H1 (cell line): ENCODE measurements at regions not wholly inside any gene's neighbourhood (a gene's known extent, or its start where the extent isn't known, plus 50 kb on each side); places are given as distances from the start of the nearest gene placed in this dataset.

Source experiments
- CTCF ChIA-PET: fragments of 300-600 bp; sonication (Branson Sonifier 250); formaldehyde crosslinking; loops from one replicate; lab custom pipeline; 2021; ENCODE audit not compliant: partially characterized antibody; lab: Charles Lee
- POLR2A ChIA-PET: fragments of 300-600 bp; sonication (Branson Sonifier 250); formaldehyde crosslinking; loops from one replicate; lab custom pipeline; 2021; ENCODE audit warnings: inconsistent platforms; ENCODE audit not compliant: partially characterized antibody; lab: Charles Lee
- DNase-seq, 2 experiments: peaks; one replicate each; pipeline versions ENCODE4 v3.0.0 to v3.0.0-alpha.2; 2010 to 2022; ENCODE audit warnings: low spot score in 2 of 2, low read depth in 1 of 2, mixed read lengths in 1 of 2
- FAIRE-seq: peaks from 2 replicates; lab custom pipeline; 2011; peaks lifted over from hg19 to GRCh38; lab: Jason Lieb, UNC
- H2AFZ ChIP-seq: 2 replicates; pipeline ENCODE4 v1.8.1; 2012; ENCODE audit warnings: low read length, inconsistent platforms
- H2AK5ac ChIP-seq: 2 replicates; pipeline ENCODE4 v1.6.1; 2013; ENCODE audit warnings: low read depth, low read length
- H2BK120ac ChIP-seq: replicated peaks from 2 replicates; pipeline ENCODE3; 2013; ENCODE audit warnings: low read depth, low read length, inconsistent platforms
- H2BK12ac ChIP-seq: 2 replicates; pipeline ENCODE4 v1.6.1; 2013; ENCODE audit warnings: low read depth, low read length
- H2BK15ac ChIP-seq: 2 replicates; pipeline ENCODE4 v1.6.1; 2013; ENCODE audit warnings: low read length
- H2BK20ac ChIP-seq: 2 replicates; pipeline ENCODE4 v1.6.1; 2013; ENCODE audit warnings: low read length
- H2BK5ac ChIP-seq: 2 replicates; pipeline ENCODE4 v1.6.1; 2013; ENCODE audit warnings: low read depth, low read length
- H3K14ac ChIP-seq: 2 replicates; pipeline ENCODE4 v1.6.1; 2013; ENCODE audit warnings: inconsistent platforms; ENCODE audit not compliant: insufficient read length
- H3K18ac ChIP-seq: 2 replicates; pipeline ENCODE4 v1.6.1; 2013; ENCODE audit warnings: low read length; ENCODE audit errors: extremely low read depth
- H3K23ac ChIP-seq: 2 replicates; pipeline ENCODE4 v1.6.1; 2013; ENCODE audit warnings: inconsistent platforms; ENCODE audit not compliant: insufficient read length
- H3K23me2 ChIP-seq: 2 replicates; pipeline ENCODE4 v1.6.1; 2013; ENCODE audit warnings: low read depth, low read length
- H3K27ac ChIP-seq: 2 replicates; pipeline ENCODE4 v1.6.1; 2011; ENCODE audit warnings: low read depth, low read length, inconsistent platforms
- H3K27me3 ChIP-seq, 4 experiments: replicated peaks in 1 of 4; 1 replicate in 1 of 4; 2 replicates in 3 of 4; pipeline versions ENCODE4 v1.6.1 to v1.8.1; 2011 to 2013; ENCODE audit warnings: low read length in 3 of 4, mild to moderate bottlenecking in 3 of 4, inconsistent platforms in 2 of 4, mixed read lengths in 2 of 4, moderate library complexity in 1 of 4; ENCODE audit not compliant: control insufficient read depth in 3 of 4, insufficient read depth in 3 of 4; ENCODE audit errors: extremely low read depth in 1 of 4
- H3K36me3 ChIP-seq, 4 experiments: 2 replicates each; pipeline versions ENCODE4 v1.6.1 to v1.8.1; 2011 to 2013; ENCODE audit warnings: mild to moderate bottlenecking in 4 of 4, low read length in 3 of 4, moderate library complexity in 2 of 4, control low read depth in 1 of 4, inconsistent platforms in 1 of 4; ENCODE audit not compliant: insufficient read depth in 4 of 4, control insufficient read depth in 2 of 4
- H3K4ac ChIP-seq: replicated peaks from 2 replicates; pipeline ENCODE3; 2013; ENCODE audit warnings: low read length, low read depth, mixed read lengths, inconsistent platforms; ENCODE audit not compliant: insufficient read length
- H3K4me1 ChIP-seq, 4 experiments: replicated peaks in 1 of 4; 1 replicate in 1 of 4; 2 replicates in 3 of 4; pipeline versions ENCODE4 v1.6.1 to v1.8.1; 2011 to 2013; ENCODE audit warnings: low read length in 3 of 4, inconsistent platforms in 2 of 4, mixed read lengths in 1 of 4; ENCODE audit not compliant: insufficient read depth in 4 of 4, control insufficient read depth in 3 of 4
- H3K4me2 ChIP-seq, 2 experiments: 2 replicates each; pipeline versions ENCODE4 v1.6.1 to v1.8.1; 2011 to 2013; ENCODE audit warnings: low read depth in 2 of 2, low read length in 2 of 2, control low read depth in 1 of 2, inconsistent platforms in 1 of 2, mild to moderate bottlenecking in 1 of 2; ENCODE audit not compliant: insufficient read depth in 1 of 2
- H3K4me3 ChIP-seq, 4 experiments: fragments of 200-600, 300-600 bp in 1 of 4; sonication (generic), shearing (Covaris generic), sonication (Bioruptor Twin) in 1 of 4; 2 replicates each; pipeline versions ENCODE4 v1.5.1 to v1.8.1; 2011 to 2016; ENCODE audit warnings: low read length in 4 of 4, low read depth in 3 of 4, control low read depth in 2 of 4, inconsistent platforms in 2 of 4, mild to moderate bottlenecking in 2 of 4, mixed read lengths in 1 of 4, moderate library complexity in 1 of 4; ENCODE audit not compliant: insufficient read depth in 2 of 4; ENCODE audit errors: extremely low read depth in 1 of 4
- H3K56ac ChIP-seq: replicated peaks from 2 replicates; pipeline ENCODE3; 2013; ENCODE audit warnings: low read depth, mild to moderate bottlenecking, mixed read lengths, low read length, inconsistent platforms; ENCODE audit not compliant: insufficient read length
- H3K79me1 ChIP-seq: 2 replicates; pipeline ENCODE4 v1.6.1; 2013; ENCODE audit warnings: low read depth, low read length, control low read depth
- H3K79me2 ChIP-seq, 2 experiments: 2 replicates each; pipeline versions ENCODE4 v1.6.1 to v1.8.1; 2012 to 2013; ENCODE audit warnings: low read length in 2 of 2, mild to moderate bottlenecking in 2 of 2, inconsistent platforms in 1 of 2; ENCODE audit not compliant: insufficient read depth in 2 of 2, control insufficient read depth in 1 of 2
- H3K9ac ChIP-seq, 4 experiments: replicated peaks in 1 of 4; 1 replicate in 1 of 4; 2 replicates in 3 of 4; pipeline versions ENCODE4 v1.6.1 to v1.8.1; 2011 to 2013; ENCODE audit warnings: low read depth in 3 of 4, low read length in 3 of 4, control low read depth in 2 of 4, mild to moderate bottlenecking in 2 of 4, moderate library complexity in 2 of 4, inconsistent platforms in 1 of 4; ENCODE audit errors: extremely low read depth in 1 of 4
- H3K9me3 ChIP-seq, 2 experiments: 2 replicates each; pipeline versions ENCODE4 v1.6.1 to v1.8.1; 2012 to 2013; ENCODE audit warnings: mild to moderate bottlenecking in 2 of 2, moderate library complexity in 2 of 2, control low read depth in 1 of 2, inconsistent platforms in 1 of 2, low read depth in 1 of 2, low read length in 1 of 2, mixed read lengths in 1 of 2; ENCODE audit not compliant: insufficient read depth in 2 of 2
- H4K20me1 ChIP-seq, 2 experiments: replicated peaks in 1 of 2; 2 replicates each; pipeline versions ENCODE3 to v1.8.1; 2011 to 2013; ENCODE audit warnings: inconsistent platforms in 2 of 2, low read length in 2 of 2, mild to moderate bottlenecking in 1 of 2; ENCODE audit not compliant: insufficient read depth in 2 of 2, control insufficient read depth in 1 of 2
- H4K5ac ChIP-seq: 2 replicates; pipeline ENCODE4 v1.6.1; 2013; ENCODE audit warnings: low read length, low read depth, mixed read lengths, inconsistent platforms; ENCODE audit not compliant: insufficient read length
- H4K8ac ChIP-seq: 2 replicates; pipeline ENCODE4 v1.8.0; 2013; ENCODE audit warnings: mild to moderate bottlenecking, moderate library complexity, low read length, inconsistent platforms; ENCODE audit not compliant: insufficient read depth; ENCODE audit errors: extremely low read depth
- H4K91ac ChIP-seq: replicated peaks from 2 replicates; pipeline ENCODE3; 2013; ENCODE audit warnings: low read length, mixed read lengths, inconsistent platforms; ENCODE audit not compliant: insufficient read length
- CHD1 ChIP-seq: IDR thresholded peaks from 2 replicates; pipeline ENCODE4 v1.6.1; 2012; ENCODE audit warnings: low read depth, low read length, improper control_type of control experiment
- CHD2 ChIP-seq: IDR thresholded peaks from 2 replicates; pipeline ENCODE4 v1.6.1; 2012; ENCODE audit warnings: low read length, improper control_type of control experiment
- GABPA ChIP-seq: IDR thresholded peaks from 2 replicates; pipeline ENCODE4 v1.6.1; 2011; ENCODE audit warnings: mild to moderate bottlenecking, low read length, moderate library complexity, borderline replicate concordance; ENCODE audit not compliant: insufficient read depth
- KDM5A ChIP-seq: fragments of 200-600 bp; IDR thresholded peaks from 2 replicates; pipeline ENCODE4 v1.7.1; 2012; ENCODE audit warnings: mild to moderate bottlenecking, low read length, inconsistent platforms, mixed read lengths
- SP4 ChIP-seq: IDR thresholded peaks from 2 replicates; pipeline ENCODE4 v1.6.1; 2012; ENCODE audit warnings: low read length, inconsistent platforms
- TAF7 ChIP-seq: optimal IDR thresholded peaks from 2 replicates; pipeline ENCODE3; 2011; ENCODE audit warnings: low read depth, mild to moderate bottlenecking, inconsistent platforms, low read length, moderate library complexity, borderline replicate concordance
- YY1 ChIP-seq: IDR thresholded peaks from 2 replicates; pipeline ENCODE4 v1.6.1; 2011; ENCODE audit warnings: low read depth, mild to moderate bottlenecking, low read length
- WGBS, 2 experiments: shearing (Covaris generic) in 1 of 2; methylation state at CpG; one replicate each; pipeline versions ENCODE4 v1.1.6 to v1.1.7; 2013 to 2015; ENCODE audit warnings: low lambda C conversion rate in 2 of 2, mixed read lengths in 2 of 2, inconsistent platforms in 1 of 2, low coverage in 1 of 2, missing lambda C conversion rate in 1 of 2; ENCODE audit not compliant: insufficient replicate concordance in 2 of 2, insufficient coverage in 1 of 2, insufficient read length in 1 of 2; ENCODE audit errors: extremely low coverage in 1 of 2, missing lambda C conversion rate in 1 of 2; 5-methylcytosine and 5-hydroxymethylcytosine counted together

DNA sequence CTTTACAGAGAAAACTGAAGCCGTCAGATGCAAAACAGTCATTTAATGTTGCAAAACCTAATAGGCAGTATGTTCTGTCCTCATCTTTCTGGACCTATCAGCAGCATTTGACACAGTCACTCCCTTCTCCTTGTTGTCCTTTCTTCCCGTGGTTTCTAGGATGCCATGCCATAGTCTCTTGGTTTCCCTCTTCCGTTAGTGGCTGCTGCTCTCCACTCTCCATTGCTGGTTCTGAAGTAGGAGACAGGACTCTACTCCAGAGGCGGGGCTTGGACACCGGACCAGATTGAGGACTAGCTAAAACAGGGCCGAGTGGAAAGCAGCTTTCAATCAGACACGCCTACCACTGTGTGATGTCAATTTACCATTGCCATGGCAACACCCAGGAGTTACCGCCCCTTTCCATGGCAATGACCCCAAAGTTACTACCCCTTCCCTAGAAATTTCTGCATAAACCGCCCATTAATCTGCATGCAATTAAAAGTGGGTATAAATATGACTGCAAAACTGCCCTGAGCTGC, 88.8 kb upstream of the CCDC160 start:
- H4K20me1 ChIP-seq = no peaks in the 10 kb centered on the region
- H2BK20ac ChIP-seq = no peak overlapping the region
- H2BK15ac ChIP-seq = no peak overlapping the region
- ChIA-PET CTCF (interaction anchor here (0.5 kb wide), 1 partner anchor 189 kb away, joined by 3 read pairs; no protein-coding TSS in a partner anchor), POLR2A (no interaction called here)
- H3K27me3 ChIP-seq = no peaks in the 10 kb centered on the region
- no peak for DNase-seq
- H3K23ac ChIP-seq = no peak overlapping the region
- H3K9me3 ChIP-seq = no peaks in the 10 kb centered on the region
- no peak overlapping the region for H3K4me2 ChIP-seq
- no peak overlapping the region for H3K9ac ChIP-seq
- TF ChIP-seq CHD2 (no peak), SP4 (no peak), TAF7 (no peak), GABPA (no peak), KDM5A (no peak), YY1 (no peak), CHD1 (no peak)
- H3K4me1 ChIP-seq = no peaks in the 10 kb centered on the region
- no peak overlapping the region for H4K5ac ChIP-seq
- H2BK12ac ChIP-seq = no peak overlapping the region
- FAIRE-seq = no peak
- H2BK120ac ChIP-seq = no peak overlapping the region
- no peaks in the 10 kb centered on the region for H3K23me2 ChIP-seq
- no peak overlapping the region for H2AFZ ChIP-seq
- H3K36me3 ChIP-seq = no peaks in the 10 kb centered on the region
- no peak overlapping the region for H2BK5ac ChIP-seq
- no peak overlapping the region for H3K56ac ChIP-seq
- no peak overlapping the region for H3K4ac ChIP-seq
- no peak overlapping the region for H4K91ac ChIP-seq
- no peak overlapping the region for H4K8ac ChIP-seq
- WGBS, 2 experiments = 89% methylated on average over 9 of the region's 9 CpGs; no CpG with 5 or more reads in 1 of the 2 experiments
- no peak overlapping the region for H3K4me3 ChIP-seq
- H3K18ac ChIP-seq = no peak overlapping the region
- H3K14ac ChIP-seq = no peak overlapping the region
- H3K27ac ChIP-seq = no peak overlapping the region
- no peaks in the 10 kb centered on the region for H3K79me1 ChIP-seq
- H3K79me2 ChIP-seq = no peaks in the 10 kb centered on the region
- no peak overlapping the region for H2AK5ac ChIP-seq
